NCI-H69 (cell line): ENCODE measurements at regions not wholly inside any gene's neighbourhood (a gene's known extent, or its start where the extent isn't known, plus 50 kb on each side); places are given as distances from the start of the nearest gene placed in this dataset.
"Not testable (repeated sequence)": the region's sequence is repeated elsewhere in the genome, so short reads cannot be mapped to it uniquely, and the experiment has no call there.

ENCODE experiments used
- DNase-seq: peaks from one replicate; lab custom pipeline; 2025; lab: John Stamatoyannopoulos, UW

GRCh38 chr21:33972539-33972938 lies 56.9 kb upstream of the ATP5PO start:
- no peak for DNase-seq

DNA sequence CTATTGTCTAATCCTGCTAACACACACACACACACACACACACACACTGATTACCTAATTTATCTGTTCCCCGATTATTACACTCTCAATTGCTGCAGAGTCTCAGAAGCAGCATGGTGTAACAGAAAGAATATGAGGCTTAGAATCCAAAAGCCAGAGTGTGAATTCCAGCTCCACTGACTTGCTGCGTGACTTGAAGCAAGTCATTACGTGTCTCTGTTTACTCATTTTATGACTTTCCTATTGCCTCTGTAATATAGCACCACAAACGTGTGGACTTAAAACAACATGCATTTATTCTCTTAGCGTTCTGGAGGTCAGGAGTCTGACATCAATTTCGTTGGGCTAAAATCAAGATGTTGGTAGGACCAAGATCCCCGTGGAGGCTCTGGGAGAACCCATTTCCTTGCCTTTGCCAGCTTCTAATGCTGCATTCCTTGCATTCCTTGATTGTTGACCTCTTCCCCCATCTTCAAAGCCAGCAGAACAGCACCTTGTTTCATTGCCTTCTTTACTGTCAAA lies 55.9 kb upstream of the ATP5PO start:
- DNase-seq: peak; percentile 81

GRCh38 chr21:33969581-33969980 lies 54.0 kb upstream of the ATP5PO start:
- DNase-seq: no peak

DNA sequence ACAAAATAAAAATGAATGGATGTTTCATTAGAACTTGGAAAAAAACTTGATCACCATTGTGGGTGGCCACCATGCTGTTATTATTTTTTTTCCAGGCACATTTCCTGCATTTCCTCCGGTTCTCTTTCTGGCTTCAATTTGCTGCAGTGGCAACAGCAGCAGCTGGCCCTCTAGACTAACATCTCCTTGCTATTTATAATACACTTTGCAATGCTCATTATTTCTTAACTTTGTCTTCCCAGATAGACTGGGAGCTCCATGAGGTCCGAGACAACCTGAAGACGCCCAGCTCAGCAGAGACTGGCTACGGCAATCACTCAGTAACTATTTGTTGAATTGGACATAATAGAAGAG lies 53.4 kb upstream of the ATP5PO start:
- no peak for DNase-seq

- no peak for DNase-seq
These were observed 52.7 kb upstream of the ATP5PO start for GRCh38 chr21:33968080-33968994.

DNA sequence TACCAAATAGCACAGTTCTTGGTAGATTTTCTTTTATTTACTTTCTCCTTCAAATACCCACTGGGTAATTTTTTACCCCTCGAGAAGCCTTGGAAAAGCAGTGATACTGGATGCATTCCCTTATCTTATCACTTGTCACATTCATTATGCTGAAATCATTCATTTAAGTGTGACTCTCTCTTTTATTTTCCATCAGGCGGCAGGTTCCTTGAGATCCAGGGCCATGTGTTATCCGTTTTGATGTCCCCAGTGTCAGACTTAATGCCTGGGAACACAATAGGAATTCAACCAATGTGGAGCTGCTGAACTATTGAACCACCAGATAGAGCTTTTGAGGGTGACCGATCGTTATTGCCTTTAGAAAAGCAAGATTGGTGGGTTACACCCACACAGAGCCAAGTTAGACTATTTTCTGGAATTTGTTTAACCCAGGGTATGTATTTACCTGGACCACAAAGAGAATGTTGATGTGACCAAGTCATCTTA lies 51.5 kb upstream of the ATP5PO start:
- DNase-seq: no peak

DNA sequence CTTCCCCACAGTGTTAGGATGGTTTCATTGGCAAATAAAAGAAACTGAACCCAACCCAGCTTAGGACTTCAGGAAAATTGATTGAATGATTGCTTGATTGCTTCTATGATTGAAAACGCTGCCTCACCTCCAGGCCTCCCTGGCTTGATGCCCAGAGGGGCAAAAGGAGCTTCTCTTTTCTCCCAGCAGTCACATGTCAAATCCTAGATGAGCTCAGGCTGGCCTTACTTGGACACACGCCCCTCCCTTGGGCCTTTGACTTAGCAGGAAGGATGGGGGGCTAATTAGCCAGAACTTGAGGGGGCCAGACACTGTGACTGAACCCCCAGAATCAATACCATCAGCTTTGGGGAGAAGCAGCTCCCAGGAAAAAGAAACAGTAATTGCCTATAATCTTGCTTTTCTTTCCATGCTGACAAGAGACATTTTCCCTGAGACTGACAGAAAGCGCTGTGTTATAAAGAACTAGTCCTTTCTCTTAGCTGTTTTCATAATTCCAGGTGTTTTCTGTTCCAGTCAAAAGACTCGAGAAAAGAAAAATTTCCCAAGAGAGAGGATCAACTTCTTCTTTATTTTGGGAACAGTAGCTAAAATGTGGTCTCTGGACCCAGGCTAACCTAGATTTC lies 50.8 kb upstream of the ATP5PO start:
- peak; percentile 34 for DNase-seq

DNA sequence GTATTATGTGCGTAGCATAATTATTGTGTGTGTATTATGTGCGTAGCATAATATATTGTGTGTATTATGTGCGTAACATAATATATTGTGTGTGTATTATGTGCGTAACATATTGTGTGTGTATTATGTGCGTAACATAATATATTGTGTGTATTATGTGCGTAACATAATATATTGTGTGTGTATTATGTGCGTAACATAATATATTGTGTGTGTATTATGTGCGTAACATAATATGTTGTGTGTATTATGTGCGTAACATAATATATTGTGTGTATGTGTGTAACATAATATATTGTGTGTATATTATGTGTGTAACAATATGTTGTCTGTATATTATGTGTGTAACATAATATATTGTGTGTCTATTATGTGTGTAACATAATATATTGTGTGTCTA lies 50.1 kb upstream of the ATP5PO start:
- DNase-seq: not testable (repeated sequence)
